ENCODE measurements at regions not wholly inside any gene's neighbourhood (a gene's known extent, or its start where the extent isn't known, plus 50 kb on each side); places are given as distances from the start of the nearest gene placed in this dataset.
"Not testable (repeated sequence)": the region's sequence is repeated elsewhere in the genome, so short reads cannot be mapped to it uniquely, and the experiment has no call there.

DNA sequence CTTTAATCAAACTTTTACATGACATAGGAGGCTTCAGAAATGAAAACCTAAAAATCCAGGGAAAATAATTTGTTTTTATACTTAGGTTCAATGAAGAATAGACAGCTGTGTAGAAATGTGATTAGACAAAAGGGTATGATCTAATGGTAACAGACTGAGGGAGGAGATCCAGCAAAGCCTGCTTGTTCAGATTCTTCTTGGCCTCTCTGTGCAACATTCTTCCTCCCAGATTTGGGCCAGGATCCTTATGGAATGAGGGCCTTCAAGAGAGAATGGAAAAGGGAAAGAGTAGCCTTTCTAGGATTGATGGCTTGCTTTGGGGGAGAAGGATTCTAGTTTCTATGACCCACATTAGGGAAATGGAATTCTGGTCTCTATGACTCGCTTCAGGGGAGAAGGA is 94.5 kb upstream of the G2E3 start:
- H3K4me3 ChIP-seq (ENCODE audit: low read depth, low read length), result no peak overlapping the region
- no peak for DNase-seq (ENCODE audit: low read depth)
- TF ChIP-seq, protein P1, sequence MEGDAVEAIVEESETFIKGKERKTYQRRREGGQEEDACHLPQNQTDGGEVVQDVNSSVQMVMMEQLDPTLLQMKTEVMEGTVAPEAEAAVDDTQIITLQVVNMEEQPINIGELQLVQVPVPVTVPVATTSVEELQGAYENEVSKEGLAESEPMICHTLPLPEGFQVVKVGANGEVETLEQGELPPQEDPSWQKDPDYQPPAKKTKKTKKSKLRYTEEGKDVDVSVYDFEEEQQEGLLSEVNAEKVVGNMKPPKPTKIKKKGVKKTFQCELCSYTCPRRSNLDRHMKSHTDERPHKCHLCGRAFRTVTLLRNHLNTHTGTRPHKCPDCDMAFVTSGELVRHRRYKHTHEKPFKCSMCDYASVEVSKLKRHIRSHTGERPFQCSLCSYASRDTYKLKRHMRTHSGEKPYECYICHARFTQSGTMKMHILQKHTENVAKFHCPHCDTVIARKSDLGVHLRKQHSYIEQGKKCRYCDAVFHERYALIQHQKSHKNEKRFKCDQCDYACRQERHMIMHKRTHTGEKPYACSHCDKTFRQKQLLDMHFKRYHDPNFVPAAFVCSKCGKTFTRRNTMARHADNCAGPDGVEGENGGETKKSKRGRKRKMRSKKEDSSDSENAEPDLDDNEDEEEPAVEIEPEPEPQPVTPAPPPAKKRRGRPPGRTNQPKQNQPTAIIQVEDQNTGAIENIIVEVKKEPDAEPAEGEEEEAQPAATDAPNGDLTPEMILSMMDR (conservative IDR thresholded peaks at IDR 0.05; ENCODE audit: low read depth, low read length), result no peak

DNA sequence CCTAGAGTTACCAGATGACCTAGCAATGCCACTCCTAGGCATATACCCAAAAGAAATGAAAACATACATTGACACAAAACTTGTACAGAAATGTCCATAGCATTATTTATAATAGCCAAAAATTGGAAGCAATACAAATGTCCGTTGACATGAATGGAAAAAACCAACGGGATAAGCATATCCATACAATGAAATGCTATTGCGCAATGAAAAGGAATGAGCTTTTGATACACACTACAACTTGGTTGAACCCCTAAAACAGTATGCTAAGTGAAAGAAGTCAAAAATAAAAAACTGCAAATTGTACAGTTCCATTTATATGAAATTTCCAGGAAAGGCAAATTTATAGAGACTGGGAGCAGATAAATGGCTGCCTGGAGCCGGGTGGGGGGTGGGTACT is 90.6 kb upstream of the G2E3 start:
- H3K4me3 ChIP-seq (ENCODE audit: low read depth, low read length), result no peak overlapping the region
- TF ChIP-seq, protein P1 (conservative IDR thresholded peaks at IDR 0.05; ENCODE audit: low read depth, low read length), result no peak
- DNase-seq (ENCODE audit: low read depth), result no peak

DNA sequence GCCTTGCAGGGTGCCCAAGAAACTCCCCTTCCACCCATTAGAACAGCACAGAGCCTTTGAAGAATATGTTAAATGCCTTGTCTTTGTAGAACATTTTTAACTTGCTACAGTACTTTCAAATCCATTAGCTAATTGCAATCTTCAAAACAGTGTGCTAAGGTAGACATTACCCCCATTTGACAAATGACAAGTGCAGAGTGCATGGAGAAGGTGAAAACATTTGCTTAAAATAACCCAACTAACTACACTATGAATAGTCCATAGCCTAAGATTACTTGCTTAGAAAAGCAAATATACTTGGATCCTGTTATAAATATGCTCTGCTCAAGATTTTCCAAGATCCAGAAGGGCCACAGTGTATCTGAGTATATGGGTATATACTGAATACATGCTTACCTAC is 87.0 kb upstream of the G2E3 start:
- H3K4me3 ChIP-seq (ENCODE audit: low read depth, low read length), result no peak overlapping the region
- TF ChIP-seq, protein P1 (conservative IDR thresholded peaks at IDR 0.05; ENCODE audit: low read depth, low read length), result no peak
- no peak for DNase-seq (ENCODE audit: low read depth)

DNA sequence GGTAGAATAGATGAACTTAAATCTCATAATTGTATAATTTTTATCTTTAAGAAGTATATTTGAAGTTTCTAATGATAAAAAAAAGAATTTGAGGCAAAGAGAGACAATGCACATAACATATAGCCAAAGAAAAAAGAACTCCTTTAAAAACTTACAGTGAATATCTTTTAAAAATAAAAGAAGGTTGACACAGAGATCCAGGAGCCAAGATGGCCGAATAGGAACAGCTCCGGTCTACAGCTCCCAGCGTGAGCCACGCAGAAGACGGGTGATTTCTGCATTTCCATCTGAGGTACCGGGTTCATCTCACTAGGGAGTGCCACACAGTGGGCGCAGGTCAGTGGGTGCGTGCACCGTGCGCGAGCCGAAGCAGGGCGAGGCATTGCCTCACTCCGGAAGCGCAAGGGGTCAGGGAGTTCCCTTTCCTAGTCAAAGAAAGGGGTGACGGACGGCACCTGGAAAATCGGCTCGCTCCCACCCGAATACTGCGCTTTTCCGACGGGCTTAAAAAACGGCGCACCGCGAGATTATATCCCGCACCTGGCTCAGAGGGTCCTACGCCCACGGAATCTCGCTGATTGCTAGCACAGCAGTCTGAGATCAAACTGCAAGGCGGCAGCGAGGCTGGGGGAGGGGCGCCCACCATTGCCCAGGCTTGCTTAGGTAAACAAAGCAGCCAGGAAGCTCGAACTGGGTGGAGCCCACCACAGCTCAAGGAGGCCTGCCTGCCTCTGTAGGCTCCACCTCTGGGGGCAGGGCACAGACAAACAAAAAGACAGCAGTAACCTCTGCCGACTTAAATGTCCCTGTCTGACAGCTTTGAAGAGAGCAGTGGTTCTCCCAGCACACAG is 84.9 kb upstream of the G2E3 start:
- H3K4me3 ChIP-seq (ENCODE audit: low read depth, low read length); DNase-seq (ENCODE audit: low read depth): not testable (repeated sequence)

DNA sequence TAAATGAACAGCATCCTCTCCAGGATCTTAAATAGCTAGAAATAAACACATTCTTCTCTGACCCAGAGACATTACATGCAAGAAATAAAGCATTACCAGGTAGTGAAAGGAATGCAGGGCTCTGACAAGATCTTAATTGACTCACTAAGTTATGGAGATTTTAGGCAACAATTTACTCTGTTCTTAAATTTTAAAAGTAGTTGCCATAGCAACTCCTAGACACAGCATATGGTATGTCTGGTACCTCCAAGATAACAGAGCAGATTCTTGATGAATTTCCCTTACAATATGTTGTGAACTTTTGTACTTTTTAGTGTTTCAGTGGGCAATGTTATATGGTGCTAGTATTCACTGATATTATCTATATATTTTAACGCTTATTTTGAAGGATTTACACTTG is 76.7 kb upstream of the G2E3 start:
- TF ChIP-seq, protein P1 (conservative IDR thresholded peaks at IDR 0.05; ENCODE audit: low read depth, low read length), result no peak

DNA sequence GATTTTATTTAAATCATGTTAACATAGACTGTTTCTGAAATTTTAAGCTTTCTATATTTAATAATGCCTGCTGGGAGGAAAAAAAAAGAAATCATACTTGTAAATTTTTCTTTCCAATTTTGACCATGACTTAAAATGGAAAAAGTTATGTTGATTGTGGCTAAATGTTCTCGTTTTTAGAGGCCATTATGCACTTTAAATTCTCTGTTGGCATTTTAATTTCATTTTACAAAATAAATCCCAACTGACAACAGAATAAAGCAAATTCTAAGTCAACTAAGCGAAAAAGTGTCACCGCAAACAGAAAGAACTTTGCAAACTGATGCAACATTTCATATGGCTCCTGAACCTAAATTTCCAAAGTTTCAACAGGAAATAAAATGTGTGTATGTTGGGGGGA is 74.8 kb upstream of the G2E3 start:
- no peak for DNase-seq (ENCODE audit: low read depth)
- TF ChIP-seq, protein P1 (conservative IDR thresholded peaks at IDR 0.05; ENCODE audit: low read depth, low read length), result no peak
- H3K4me3 ChIP-seq (ENCODE audit: low read depth, low read length), result no peak overlapping the region

More for the DNA sequence above, 76.7 kb upstream of the G2E3 start:
- DNase-seq (ENCODE audit: low read depth), result no peak
- no peak overlapping the region for H3K4me3 ChIP-seq (ENCODE audit: low read depth, low read length)

DNA sequence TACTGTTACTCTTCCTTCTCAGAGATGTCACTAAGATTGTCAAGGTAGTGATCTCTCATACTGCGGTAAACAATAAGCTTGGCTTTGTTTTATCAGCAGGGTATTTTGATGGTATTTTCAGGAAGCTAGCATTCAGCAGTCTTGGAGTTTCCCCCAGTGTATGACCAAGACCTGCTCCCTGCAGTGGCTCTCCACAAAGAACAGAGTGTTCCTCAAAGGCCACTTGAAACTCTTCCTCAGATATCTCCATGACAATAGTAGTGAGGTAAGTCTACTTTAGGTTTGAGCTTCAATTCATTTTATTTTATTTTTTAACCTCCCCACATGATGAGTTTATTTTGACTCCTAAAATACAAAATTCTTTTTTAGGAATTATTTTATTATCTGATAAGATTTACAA is 74.0 kb upstream of the G2E3 start:
- TF ChIP-seq, protein P1 (conservative IDR thresholded peaks at IDR 0.05; ENCODE audit: low read depth, low read length), result no peak
- no peak for DNase-seq (ENCODE audit: low read depth)

More for the DNA sequence above, 74.0 kb upstream of the G2E3 start:
- no peak overlapping the region for H3K4me3 ChIP-seq (ENCODE audit: low read depth, low read length)

All from choroid plexus epithelial cell (primary cell).